GM21529 (cell line): ENCODE measurements at regions not wholly inside any gene's neighbourhood (a gene's known extent, or its start where the extent isn't known, plus 50 kb on each side); places are given as distances from the start of the nearest gene placed in this dataset.
"Not testable (repeated sequence)": the region's sequence is repeated elsewhere in the genome, so short reads cannot be mapped to it uniquely, and the experiment has no call there.

Experiments
- ATAC-seq: cut with Tn5 transposase; IDR thresholded peaks from one replicate; pipeline ENCODE4 v1.9.1; 2021; ENCODE audit not compliant: unreplicated experiment

GRCh38 chr10:118963933-118964332 lies 65.6 kb upstream of the NANOS1 start:
- no peak for ATAC-seq

GRCh38 chr10:118964476-118964875 lies 65.0 kb upstream of the NANOS1 start:
- not testable (repeated sequence) for ATAC-seq

- no peak for ATAC-seq
Measured at GRCh38 chr10:118965096-118965495, 64.4 kb upstream of the NANOS1 start.

GRCh38 chr10:118965645-118966044 lies 63.9 kb upstream of the NANOS1 start:
- ATAC-seq = no peak

- ATAC-seq = no peak
Measured at GRCh38 chr10:118966076-118966849, 63.3 kb upstream of the NANOS1 start.

- ATAC-seq = no peak
Measured at GRCh38 chr10:118966850-118967125, 62.7 kb upstream of the NANOS1 start.

- no peak for ATAC-seq
Measured at GRCh38 chr10:118967160-118967559, 62.4 kb upstream of the NANOS1 start.

GRCh38 chr10:118968060-118968459 lies 61.5 kb upstream of the NANOS1 start:
- no peak for ATAC-seq

- ATAC-seq = no peak
Measured at GRCh38 chr10:118968482-118968881, 61.0 kb upstream of the NANOS1 start.

GRCh38 chr10:118969014-118969413 lies 60.5 kb upstream of the NANOS1 start:
- no peak for ATAC-seq

- no peak for ATAC-seq
Measured at GRCh38 chr10:118970770-118971169, 58.7 kb upstream of the NANOS1 start.

- no peak for ATAC-seq
Measured at GRCh38 chr10:118971187-118971586, 58.3 kb upstream of the NANOS1 start.

- ATAC-seq = no peak
Measured at GRCh38 chr10:118971876-118972275, 57.6 kb upstream of the NANOS1 start.

- ATAC-seq = no peak
Measured at GRCh38 chr10:118973744-118974143, 55.8 kb upstream of the NANOS1 start.

GRCh38 chr10:118974951-118975350 lies 54.6 kb upstream of the NANOS1 start:
- ATAC-seq = no peak

GRCh38 chr10:118976219-118976618 lies 53.3 kb upstream of the NANOS1 start:
- not testable (repeated sequence) for ATAC-seq

- ATAC-seq = no peak
Measured at GRCh38 chr10:118977022-118977599, 52.4 kb upstream of the NANOS1 start.

- no peak for ATAC-seq
Measured at GRCh38 chr10:118977835-118978234, 51.7 kb upstream of the NANOS1 start.

GRCh38 chr10:118978316-118978997 lies 51.1 kb upstream of the NANOS1 start:
- no peak for ATAC-seq

GRCh38 chr10:118978998-118979350 lies 50.5 kb upstream of the NANOS1 start:
- no peak for ATAC-seq

GRCh38 chr10:118979661-118980060 lies 49.9 kb upstream of the NANOS1 start:
- no peak for ATAC-seq
